H1 (cell line): ENCODE measurements at regions not wholly inside any gene's neighbourhood (a gene's known extent, or its start where the extent isn't known, plus 50 kb on each side); places are given as distances from the start of the nearest gene placed in this dataset.

ENCODE experiments used
- CTCF ChIA-PET: fragments of 300-600 bp; sonication (Branson Sonifier 250); formaldehyde crosslinking; loops from one replicate; lab custom pipeline; 2021; ENCODE audit not compliant: partially characterized antibody; lab: Charles Lee
- POLR2A ChIA-PET: fragments of 300-600 bp; sonication (Branson Sonifier 250); formaldehyde crosslinking; loops from one replicate; lab custom pipeline; 2021; ENCODE audit warnings: inconsistent platforms; ENCODE audit not compliant: partially characterized antibody; lab: Charles Lee
- DNase-seq, 2 experiments: peaks; one replicate each; pipeline versions ENCODE4 v3.0.0 to v3.0.0-alpha.2; 2010 to 2022; ENCODE audit warnings: low spot score in 2 of 2, low read depth in 1 of 2, mixed read lengths in 1 of 2
- FAIRE-seq: peaks from 2 replicates; lab custom pipeline; 2011; peaks lifted over from hg19 to GRCh38; lab: Jason Lieb, UNC
- H2AFZ ChIP-seq: 2 replicates; pipeline ENCODE4 v1.8.1; 2012; ENCODE audit warnings: low read length, inconsistent platforms
- H2AK5ac ChIP-seq: 2 replicates; pipeline ENCODE4 v1.6.1; 2013; ENCODE audit warnings: low read depth, low read length
- H2BK120ac ChIP-seq: replicated peaks from 2 replicates; pipeline ENCODE3; 2013; ENCODE audit warnings: low read depth, low read length, inconsistent platforms
- H2BK12ac ChIP-seq: 2 replicates; pipeline ENCODE4 v1.6.1; 2013; ENCODE audit warnings: low read depth, low read length
- H2BK15ac ChIP-seq: 2 replicates; pipeline ENCODE4 v1.6.1; 2013; ENCODE audit warnings: low read length
- H2BK20ac ChIP-seq: 2 replicates; pipeline ENCODE4 v1.6.1; 2013; ENCODE audit warnings: low read length
- H2BK5ac ChIP-seq: 2 replicates; pipeline ENCODE4 v1.6.1; 2013; ENCODE audit warnings: low read depth, low read length
- H3K14ac ChIP-seq: 2 replicates; pipeline ENCODE4 v1.6.1; 2013; ENCODE audit warnings: inconsistent platforms; ENCODE audit not compliant: insufficient read length
- H3K18ac ChIP-seq: 2 replicates; pipeline ENCODE4 v1.6.1; 2013; ENCODE audit warnings: low read length; ENCODE audit errors: extremely low read depth
- H3K23ac ChIP-seq: 2 replicates; pipeline ENCODE4 v1.6.1; 2013; ENCODE audit warnings: inconsistent platforms; ENCODE audit not compliant: insufficient read length
- H3K23me2 ChIP-seq: 2 replicates; pipeline ENCODE4 v1.6.1; 2013; ENCODE audit warnings: low read depth, low read length
- H3K27ac ChIP-seq: 2 replicates; pipeline ENCODE4 v1.6.1; 2011; ENCODE audit warnings: low read depth, low read length, inconsistent platforms
- H3K27me3 ChIP-seq, 4 experiments: replicated peaks in 1 of 4; 1 replicate in 1 of 4; 2 replicates in 3 of 4; pipeline versions ENCODE4 v1.6.1 to v1.8.1; 2011 to 2013; ENCODE audit warnings: low read length in 3 of 4, mild to moderate bottlenecking in 3 of 4, inconsistent platforms in 2 of 4, mixed read lengths in 2 of 4, moderate library complexity in 1 of 4; ENCODE audit not compliant: control insufficient read depth in 3 of 4, insufficient read depth in 3 of 4; ENCODE audit errors: extremely low read depth in 1 of 4
- H3K36me3 ChIP-seq, 4 experiments: 2 replicates each; pipeline versions ENCODE4 v1.6.1 to v1.8.1; 2011 to 2013; ENCODE audit warnings: mild to moderate bottlenecking in 4 of 4, low read length in 3 of 4, moderate library complexity in 2 of 4, control low read depth in 1 of 4, inconsistent platforms in 1 of 4; ENCODE audit not compliant: insufficient read depth in 4 of 4, control insufficient read depth in 2 of 4
- H3K4ac ChIP-seq: replicated peaks from 2 replicates; pipeline ENCODE3; 2013; ENCODE audit warnings: low read length, low read depth, mixed read lengths, inconsistent platforms; ENCODE audit not compliant: insufficient read length
- H3K4me1 ChIP-seq, 4 experiments: replicated peaks in 1 of 4; 1 replicate in 1 of 4; 2 replicates in 3 of 4; pipeline versions ENCODE4 v1.6.1 to v1.8.1; 2011 to 2013; ENCODE audit warnings: low read length in 3 of 4, inconsistent platforms in 2 of 4, mixed read lengths in 1 of 4; ENCODE audit not compliant: insufficient read depth in 4 of 4, control insufficient read depth in 3 of 4
- H3K4me2 ChIP-seq, 2 experiments: 2 replicates each; pipeline versions ENCODE4 v1.6.1 to v1.8.1; 2011 to 2013; ENCODE audit warnings: low read depth in 2 of 2, low read length in 2 of 2, control low read depth in 1 of 2, inconsistent platforms in 1 of 2, mild to moderate bottlenecking in 1 of 2; ENCODE audit not compliant: insufficient read depth in 1 of 2
- H3K4me3 ChIP-seq, 4 experiments: fragments of 200-600, 300-600 bp in 1 of 4; sonication (generic), shearing (Covaris generic), sonication (Bioruptor Twin) in 1 of 4; 2 replicates each; pipeline versions ENCODE4 v1.5.1 to v1.8.1; 2011 to 2016; ENCODE audit warnings: low read length in 4 of 4, low read depth in 3 of 4, control low read depth in 2 of 4, inconsistent platforms in 2 of 4, mild to moderate bottlenecking in 2 of 4, mixed read lengths in 1 of 4, moderate library complexity in 1 of 4; ENCODE audit not compliant: insufficient read depth in 2 of 4; ENCODE audit errors: extremely low read depth in 1 of 4
- H3K56ac ChIP-seq: replicated peaks from 2 replicates; pipeline ENCODE3; 2013; ENCODE audit warnings: low read depth, mild to moderate bottlenecking, mixed read lengths, low read length, inconsistent platforms; ENCODE audit not compliant: insufficient read length
- H3K79me1 ChIP-seq: 2 replicates; pipeline ENCODE4 v1.6.1; 2013; ENCODE audit warnings: low read depth, low read length, control low read depth
- H3K79me2 ChIP-seq, 2 experiments: 2 replicates each; pipeline versions ENCODE4 v1.6.1 to v1.8.1; 2012 to 2013; ENCODE audit warnings: low read length in 2 of 2, mild to moderate bottlenecking in 2 of 2, inconsistent platforms in 1 of 2; ENCODE audit not compliant: insufficient read depth in 2 of 2, control insufficient read depth in 1 of 2
- H3K9ac ChIP-seq, 4 experiments: replicated peaks in 1 of 4; 1 replicate in 1 of 4; 2 replicates in 3 of 4; pipeline versions ENCODE4 v1.6.1 to v1.8.1; 2011 to 2013; ENCODE audit warnings: low read depth in 3 of 4, low read length in 3 of 4, control low read depth in 2 of 4, mild to moderate bottlenecking in 2 of 4, moderate library complexity in 2 of 4, inconsistent platforms in 1 of 4; ENCODE audit errors: extremely low read depth in 1 of 4
- H3K9me3 ChIP-seq, 2 experiments: 2 replicates each; pipeline versions ENCODE4 v1.6.1 to v1.8.1; 2012 to 2013; ENCODE audit warnings: mild to moderate bottlenecking in 2 of 2, moderate library complexity in 2 of 2, control low read depth in 1 of 2, inconsistent platforms in 1 of 2, low read depth in 1 of 2, low read length in 1 of 2, mixed read lengths in 1 of 2; ENCODE audit not compliant: insufficient read depth in 2 of 2
- H4K20me1 ChIP-seq, 2 experiments: replicated peaks in 1 of 2; 2 replicates each; pipeline versions ENCODE3 to v1.8.1; 2011 to 2013; ENCODE audit warnings: inconsistent platforms in 2 of 2, low read length in 2 of 2, mild to moderate bottlenecking in 1 of 2; ENCODE audit not compliant: insufficient read depth in 2 of 2, control insufficient read depth in 1 of 2
- H4K5ac ChIP-seq: 2 replicates; pipeline ENCODE4 v1.6.1; 2013; ENCODE audit warnings: low read length, low read depth, mixed read lengths, inconsistent platforms; ENCODE audit not compliant: insufficient read length
- H4K8ac ChIP-seq: 2 replicates; pipeline ENCODE4 v1.8.0; 2013; ENCODE audit warnings: mild to moderate bottlenecking, moderate library complexity, low read length, inconsistent platforms; ENCODE audit not compliant: insufficient read depth; ENCODE audit errors: extremely low read depth
- H4K91ac ChIP-seq: replicated peaks from 2 replicates; pipeline ENCODE3; 2013; ENCODE audit warnings: low read length, mixed read lengths, inconsistent platforms; ENCODE audit not compliant: insufficient read length
- BCL11A ChIP-seq, 2 experiments: IDR thresholded peaks; one replicate each; pipeline ENCODE4 v1.6.1; 2011; ENCODE audit warnings: low read depth in 2 of 2, low read length in 2 of 2, mild to moderate bottlenecking in 2 of 2
- CHD1 ChIP-seq: IDR thresholded peaks from 2 replicates; pipeline ENCODE4 v1.6.1; 2012; ENCODE audit warnings: low read depth, low read length, improper control_type of control experiment
- NANOG ChIP-seq: IDR thresholded peaks from 2 replicates; pipeline ENCODE4 v1.6.1; 2011; ENCODE audit warnings: low read length, low read depth, mild to moderate bottlenecking, inconsistent platforms; ENCODE audit not compliant: insufficient read depth, poor library complexity, severe bottlenecking
- NRF1 ChIP-seq: IDR thresholded peaks from 2 replicates; pipeline ENCODE4 v1.6.1; 2011; ENCODE audit warnings: mild to moderate bottlenecking, low read depth, low read length, improper control_type of control experiment
- PHF8 ChIP-seq: fragments of 200-600 bp; sonication (generic); conservative IDR thresholded peaks from 2 replicates; pipeline ENCODE4 v1.7.1; 2012; ENCODE audit warnings: low read depth, mild to moderate bottlenecking, inconsistent platforms, low read length, moderate library complexity
- POLR2A ChIP-seq, 2 experiments: IDR thresholded peaks; 1 replicate in 1 of 2; 2 replicates in 1 of 2; pipeline ENCODE4 v1.6.1; 2011; ENCODE audit warnings: low read depth in 2 of 2, low read length in 2 of 2, mild to moderate bottlenecking in 2 of 2; ENCODE audit errors: control extremely low read depth in 1 of 2
- SIX5 ChIP-seq: IDR thresholded peaks from 2 replicates; pipeline ENCODE4 v1.6.1; 2011; ENCODE audit warnings: mild to moderate bottlenecking, low read depth, low read length
- WGBS, 2 experiments: shearing (Covaris generic) in 1 of 2; methylation state at CpG; one replicate each; pipeline versions ENCODE4 v1.1.6 to v1.1.7; 2013 to 2015; ENCODE audit warnings: low lambda C conversion rate in 2 of 2, mixed read lengths in 2 of 2, inconsistent platforms in 1 of 2, low coverage in 1 of 2, missing lambda C conversion rate in 1 of 2; ENCODE audit not compliant: insufficient replicate concordance in 2 of 2, insufficient coverage in 1 of 2, insufficient read length in 1 of 2; ENCODE audit errors: extremely low coverage in 1 of 2, missing lambda C conversion rate in 1 of 2; 5-methylcytosine and 5-hydroxymethylcytosine counted together

- TF ChIP-seq PHF8 (no peak), BCL11A (IDR thresholded peaks at IDR 0.05; ENCODE audit: low read depth in 2 of 2, low read length in 2 of 2) (no peak), SIX5 (no peak), NRF1 (no peak), CHD1 (no peak), POLR2A (IDR thresholded peaks at IDR 0.05; ENCODE audit: control extremely low read depth in 1 of 2, low read depth in 2 of 2, low read length in 2 of 2) (no peak), NANOG (no peak)
- Histone ChIP-seq H3K14ac (no peak overlapping the region), H3K79me1 (no peaks in the 10 kb centered on the region), H2AK5ac (no peak overlapping the region), H3K23ac (no peak overlapping the region), H3K79me2 (no peaks in the 10 kb centered on the region), H3K18ac (no peak overlapping the region), H4K20me1 (no peaks in the 10 kb centered on the region), H4K91ac (no peak overlapping the region), H2BK5ac (no peak overlapping the region), H3K4me1 (0 out of 7 replicates have a peak, but pooled peaks cover 0 to 2% (median 0%) of the 10 kb centered on the region in 4 experiments), H2BK20ac (no peak overlapping the region), H3K23me2 (no peaks in the 10 kb centered on the region), H4K5ac (no peak overlapping the region), H3K56ac (no peak overlapping the region), H3K9ac (no peak overlapping the region), H2BK12ac (no peak overlapping the region), H3K27me3 (no peaks in the 10 kb centered on the region), H2BK15ac (no peak overlapping the region), H3K4me2 (no peak overlapping the region), H3K9me3 (no peaks in the 10 kb centered on the region), H2BK120ac (no peak overlapping the region), H4K8ac (no peak overlapping the region), H3K4me3 (no peak overlapping the region), H3K27ac (no peak overlapping the region), H2AFZ (no peak overlapping the region), H3K36me3 (no peaks in the 10 kb centered on the region), H3K4ac (no peak overlapping the region)
- FAIRE-seq (no peak), DNase-seq (no peak)
- CTCF ChIA-PET = interaction anchor here (0.9 kb wide), 1 partner anchor 116 kb away, joined by 3 read pairs; no protein-coding TSS in a partner anchor
- WGBS, 2 experiments = 89% methylated on average over 1 of the region's 1 CpG; no CpG with 5 or more reads in 1 of the 2 experiments
- POLR2A ChIA-PET = interaction anchor here (0.7 kb wide), 1 partner anchor 207 kb away, joined by 3 read pairs; no protein-coding TSS in a partner anchor
These were observed 104.6 kb upstream of the LSM8 start for GRCh38 chr7:118079369-118079768.
